HG02763 (cell line): ENCODE measurements at regions not wholly inside any gene's neighbourhood (a gene's known extent, or its start where the extent isn't known, plus 50 kb on each side); places are given as distances from the start of the nearest gene placed in this dataset.
"Not testable (repeated sequence)": the region's sequence is repeated elsewhere in the genome, so short reads cannot be mapped to it uniquely, and the experiment has no call there.

Experiments used
- ATAC-seq: cut with Tn5 transposase; IDR thresholded peaks from one replicate; pipeline ENCODE4 v1.9.1; 2021; ENCODE audit warnings: mild to moderate bottlenecking, moderate library complexity; ENCODE audit not compliant: unreplicated experiment

GRCh38 chr3:5899014-5899761, 711.7 kb downstream of the EDEM1 start:
- no peak for ATAC-seq

DNA sequence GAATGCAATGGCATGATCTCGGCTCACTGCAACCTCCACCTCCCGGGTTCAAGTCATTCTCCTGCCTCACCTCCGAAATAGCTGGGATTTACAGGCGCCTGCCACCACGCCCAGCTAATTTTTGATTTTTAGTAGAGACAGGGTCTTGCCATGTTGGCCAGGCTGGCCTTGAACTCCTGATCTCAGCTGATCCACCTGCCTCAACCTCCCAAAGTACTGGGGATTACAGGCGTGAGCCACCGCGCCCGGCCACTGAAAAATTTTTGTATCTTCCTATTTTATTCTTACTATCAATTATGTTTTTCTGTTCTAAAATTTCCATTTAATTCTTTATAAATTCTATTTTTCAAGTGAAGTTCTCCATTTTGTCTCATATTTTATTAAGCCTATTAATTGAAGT, 730.4 kb downstream of the EDEM1 start:
- no peak for ATAC-seq

DNA sequence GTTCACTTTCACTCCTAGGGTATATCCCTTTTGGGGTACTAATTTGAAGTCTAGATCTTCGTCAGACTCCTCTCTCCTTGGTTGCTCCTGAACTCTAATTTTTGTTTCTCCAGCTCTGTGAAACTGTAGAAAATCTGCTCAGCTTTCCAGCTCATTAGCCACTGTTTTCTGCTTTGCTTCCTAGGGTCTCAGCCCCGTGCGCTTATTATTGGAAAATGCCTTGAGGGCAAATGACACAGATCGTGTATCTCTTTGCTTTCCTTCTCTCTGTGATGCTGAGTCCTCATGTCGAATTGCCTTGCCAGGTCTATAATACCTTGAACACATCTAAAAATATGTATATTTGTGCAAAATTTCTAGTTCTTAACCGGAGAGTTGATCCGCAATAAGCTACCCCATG, 731.1 kb downstream of the EDEM1 start:
- ATAC-seq = no peak

- ATAC-seq = no peak
Observed at GRCh38 chr3:5929027-5929426, 741.5 kb downstream of the EDEM1 start.

DNA sequence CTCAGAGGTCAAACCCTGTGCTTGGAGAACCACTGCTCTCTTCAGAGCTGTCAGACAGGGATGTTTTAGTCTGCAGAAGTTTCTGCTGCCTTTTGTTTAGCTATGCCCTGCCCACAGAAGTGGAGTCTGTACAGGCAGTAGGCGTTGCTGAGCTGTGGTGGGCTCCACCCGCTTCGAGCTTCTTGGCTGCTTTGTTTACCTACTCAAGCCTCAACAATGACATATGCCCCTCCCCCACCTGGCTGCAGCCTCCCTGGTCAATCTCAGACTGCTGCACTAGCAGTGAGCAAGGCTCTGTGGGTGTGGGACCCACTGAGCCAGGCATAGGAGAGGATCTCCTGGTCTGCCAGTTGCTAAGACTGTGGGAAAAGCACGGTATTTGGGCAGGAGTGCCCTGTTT, 756.6 kb downstream of the EDEM1 start:
- not testable (repeated sequence) for ATAC-seq

DNA sequence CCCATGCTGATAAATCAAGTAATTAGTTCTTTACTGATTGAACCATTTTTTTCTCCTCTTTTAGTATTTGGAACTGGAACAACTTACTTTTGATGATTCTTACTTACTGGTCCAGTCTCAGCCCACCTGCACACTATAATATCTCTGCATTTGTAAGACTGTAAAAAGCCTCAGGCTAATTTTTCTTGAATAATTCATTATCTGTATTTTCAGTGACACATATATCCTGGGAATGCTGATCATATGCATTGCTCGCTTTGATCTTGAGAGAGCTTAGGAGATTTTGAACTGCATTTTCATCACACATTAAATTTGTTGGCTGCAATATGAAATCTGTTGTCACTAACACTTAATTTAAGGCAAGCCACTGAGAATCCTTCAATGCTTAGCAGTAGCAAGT, 760.6 kb downstream of the EDEM1 start:
- no peak for ATAC-seq

- no peak for ATAC-seq
Observed at GRCh38 chr3:5951026-5951425, 763.5 kb downstream of the EDEM1 start.

DNA sequence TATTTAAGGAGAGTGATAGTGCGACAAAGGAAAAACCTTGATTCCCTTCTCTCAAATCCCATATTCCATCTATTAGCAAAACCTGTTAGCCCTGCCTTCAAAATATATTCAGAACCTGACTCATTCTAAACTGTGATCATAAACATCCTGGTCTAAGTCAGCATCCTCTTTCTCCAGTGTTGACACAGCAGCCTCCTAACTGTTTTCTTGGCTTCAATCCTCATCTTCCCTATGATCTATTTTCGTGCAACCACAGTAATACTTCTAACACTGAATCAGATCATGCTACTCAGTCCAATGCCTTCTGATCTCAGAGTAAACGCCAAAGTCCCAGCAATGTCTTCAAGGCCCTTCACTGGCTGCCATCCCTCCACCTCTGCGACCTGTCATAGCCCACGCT, 785.1 kb downstream of the EDEM1 start:
- no peak for ATAC-seq

GRCh38 chr3:5974630-5975322, 787.3 kb downstream of the EDEM1 start:
- no peak for ATAC-seq

DNA sequence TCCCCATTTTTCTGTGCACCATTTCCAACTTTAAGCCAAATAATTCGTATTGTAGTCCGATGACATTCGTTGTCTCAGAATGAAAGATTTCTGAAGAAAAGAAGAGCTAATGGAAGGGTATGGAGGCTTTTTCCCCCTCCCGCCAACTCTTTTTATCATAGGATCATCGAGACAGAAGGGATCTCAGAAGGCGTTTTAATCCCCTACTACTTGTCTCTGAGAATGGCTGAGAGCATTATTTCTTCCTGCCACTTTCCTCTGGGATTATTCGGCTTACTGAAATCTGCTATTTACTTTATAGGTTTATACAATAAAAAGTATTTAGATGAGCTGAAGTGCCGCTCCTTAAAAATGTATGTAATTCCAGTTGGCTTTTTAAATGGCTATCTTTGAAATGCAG, 789.8 kb downstream of the EDEM1 start:
- ATAC-seq = no peak

DNA sequence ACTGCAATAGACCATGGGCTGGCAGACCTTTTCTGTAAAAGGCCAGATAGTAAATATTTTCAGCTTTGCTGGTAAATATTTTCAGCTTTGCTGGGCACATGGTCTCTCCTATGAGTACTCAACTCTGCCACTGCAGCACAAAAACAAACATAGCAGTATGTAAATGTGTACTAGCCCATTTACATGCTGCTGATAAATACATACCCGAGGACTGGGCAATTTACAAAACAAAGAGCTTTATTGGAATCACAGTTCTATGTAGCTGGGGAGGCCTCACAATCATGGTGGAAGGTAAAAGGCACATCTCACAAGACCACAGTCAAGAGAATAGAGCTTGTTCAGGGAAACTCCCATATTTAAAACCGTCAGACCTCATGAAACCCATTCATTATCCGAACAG, 793.0 kb downstream of the EDEM1 start:
- ATAC-seq = no peak

- no peak for ATAC-seq
Observed at GRCh38 chr3:5994651-5995050, 807.1 kb downstream of the EDEM1 start.

- ATAC-seq = no peak
Observed at GRCh38 chr3:6018456-6018855, 830.9 kb downstream of the EDEM1 start.

DNA sequence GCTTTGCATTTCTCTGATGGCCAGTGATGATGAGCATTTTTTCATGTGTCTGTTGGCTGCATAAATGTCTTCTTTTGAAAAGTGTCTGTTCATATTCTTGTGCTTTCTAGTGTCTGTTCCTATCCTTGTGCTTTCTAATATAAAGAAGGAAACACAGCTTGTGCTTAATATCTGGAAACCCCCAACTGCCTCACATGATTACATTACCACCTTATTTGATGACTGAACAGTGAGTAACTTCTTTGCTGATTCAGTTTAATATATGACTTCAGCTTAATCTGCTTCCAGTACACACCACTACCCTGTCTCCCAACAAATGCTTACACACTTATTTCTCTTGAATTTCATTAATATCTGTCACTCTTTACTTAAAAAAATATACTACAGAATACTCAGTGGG, 835.1 kb downstream of the EDEM1 start:
- no peak for ATAC-seq

DNA sequence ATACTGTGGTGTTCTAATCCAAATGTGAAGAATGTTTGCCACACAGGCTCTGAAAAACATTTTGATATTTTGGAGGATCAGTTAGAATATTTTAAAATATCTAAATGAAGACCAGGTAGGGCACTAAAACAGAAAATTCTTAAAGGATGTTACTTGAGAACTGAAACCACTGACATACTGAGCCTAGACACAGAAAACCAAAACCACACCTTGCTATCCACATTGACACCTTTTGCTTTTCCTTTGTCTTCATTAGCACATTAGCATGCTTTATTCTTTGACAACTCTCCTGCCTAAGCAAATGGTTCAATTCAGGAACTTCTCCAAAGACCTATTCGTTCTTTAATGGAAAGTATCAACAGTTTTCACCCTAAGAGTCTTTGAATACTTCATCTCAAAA, 835.9 kb upstream of the GRM7 start:
- no peak for ATAC-seq

DNA sequence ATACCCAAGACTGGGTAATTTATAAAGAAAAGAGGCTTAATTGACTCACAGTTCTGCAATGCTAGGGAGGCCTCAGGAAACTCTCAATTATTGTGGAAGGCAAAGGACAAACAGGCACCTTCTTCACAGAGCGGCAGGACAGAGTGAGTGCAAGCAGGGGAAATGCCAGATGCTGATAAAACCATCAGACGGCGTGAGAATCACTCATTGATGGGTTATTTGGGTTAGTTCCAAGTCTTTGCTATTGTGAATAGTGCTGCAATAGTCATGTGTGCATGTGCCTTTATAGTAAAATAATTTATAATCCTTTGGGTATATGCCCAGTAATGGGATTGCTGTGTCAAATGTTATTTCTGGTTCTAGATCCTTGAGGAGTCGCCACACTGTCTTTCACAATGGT, 830.3 kb upstream of the GRM7 start:
- not testable (repeated sequence) for ATAC-seq

GRCh38 chr3:6035626-6036025, 825.3 kb upstream of the GRM7 start:
- no peak for ATAC-seq

DNA sequence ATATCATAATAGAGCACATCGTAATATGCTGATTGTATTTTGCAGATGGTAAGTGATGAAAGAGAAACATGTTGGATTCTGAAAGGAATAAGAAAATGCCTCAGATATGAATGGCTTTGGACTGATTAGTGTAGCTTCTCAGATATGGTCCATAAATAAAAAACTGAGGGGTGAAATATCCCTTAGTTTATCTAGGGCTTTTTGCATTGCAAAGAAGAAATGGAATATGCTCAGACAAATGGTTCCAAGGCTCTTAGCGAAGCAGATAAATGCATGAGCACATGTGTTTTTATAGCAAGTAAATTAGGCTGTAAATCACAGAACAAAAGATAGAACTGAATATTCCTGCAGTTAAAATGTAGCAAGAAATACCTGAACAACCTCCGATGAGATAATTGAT, 820.9 kb upstream of the GRM7 start:
- ATAC-seq = no peak

DNA sequence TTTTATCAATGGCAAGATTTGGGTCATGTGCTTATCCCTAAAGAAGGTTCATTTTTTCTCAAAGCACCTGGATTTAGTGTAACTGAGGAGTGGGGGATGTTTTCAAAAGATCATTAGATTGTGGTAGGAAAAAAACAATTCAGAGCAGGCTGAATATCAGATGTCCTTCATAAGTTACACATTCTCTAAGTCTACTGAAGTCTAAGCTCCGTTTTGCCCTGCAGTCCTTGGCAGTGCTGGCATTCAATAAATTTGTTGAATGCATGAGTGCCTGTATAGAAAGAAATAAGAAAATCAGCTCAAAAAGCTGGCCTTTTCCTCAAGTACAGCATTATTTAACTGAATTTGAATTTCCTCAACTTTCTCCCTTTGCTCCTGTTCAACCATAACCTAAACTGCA, 819.0 kb upstream of the GRM7 start:
- no peak for ATAC-seq

- no peak for ATAC-seq
Observed at GRCh38 chr3:6047016-6047415, 813.9 kb upstream of the GRM7 start.

DNA sequence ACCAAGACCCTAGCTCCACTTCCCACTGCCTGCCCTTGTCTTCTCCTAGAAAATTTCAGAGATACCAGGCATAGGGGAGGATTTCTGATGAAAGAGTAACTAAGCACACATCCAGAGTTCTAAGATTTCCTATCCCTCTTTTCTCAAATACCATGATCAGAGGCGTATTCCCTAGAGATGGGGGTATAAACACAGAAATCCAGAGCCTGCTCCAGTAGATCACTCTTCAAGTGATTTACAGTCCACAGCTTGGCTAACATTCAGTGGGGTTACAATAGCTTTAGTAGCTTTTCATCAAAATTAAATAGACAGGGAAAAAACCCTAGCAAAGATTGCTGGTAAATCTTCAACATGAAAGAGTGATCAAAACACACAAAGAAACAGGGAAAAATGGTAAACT, 800.7 kb upstream of the GRM7 start:
- no peak for ATAC-seq

DNA sequence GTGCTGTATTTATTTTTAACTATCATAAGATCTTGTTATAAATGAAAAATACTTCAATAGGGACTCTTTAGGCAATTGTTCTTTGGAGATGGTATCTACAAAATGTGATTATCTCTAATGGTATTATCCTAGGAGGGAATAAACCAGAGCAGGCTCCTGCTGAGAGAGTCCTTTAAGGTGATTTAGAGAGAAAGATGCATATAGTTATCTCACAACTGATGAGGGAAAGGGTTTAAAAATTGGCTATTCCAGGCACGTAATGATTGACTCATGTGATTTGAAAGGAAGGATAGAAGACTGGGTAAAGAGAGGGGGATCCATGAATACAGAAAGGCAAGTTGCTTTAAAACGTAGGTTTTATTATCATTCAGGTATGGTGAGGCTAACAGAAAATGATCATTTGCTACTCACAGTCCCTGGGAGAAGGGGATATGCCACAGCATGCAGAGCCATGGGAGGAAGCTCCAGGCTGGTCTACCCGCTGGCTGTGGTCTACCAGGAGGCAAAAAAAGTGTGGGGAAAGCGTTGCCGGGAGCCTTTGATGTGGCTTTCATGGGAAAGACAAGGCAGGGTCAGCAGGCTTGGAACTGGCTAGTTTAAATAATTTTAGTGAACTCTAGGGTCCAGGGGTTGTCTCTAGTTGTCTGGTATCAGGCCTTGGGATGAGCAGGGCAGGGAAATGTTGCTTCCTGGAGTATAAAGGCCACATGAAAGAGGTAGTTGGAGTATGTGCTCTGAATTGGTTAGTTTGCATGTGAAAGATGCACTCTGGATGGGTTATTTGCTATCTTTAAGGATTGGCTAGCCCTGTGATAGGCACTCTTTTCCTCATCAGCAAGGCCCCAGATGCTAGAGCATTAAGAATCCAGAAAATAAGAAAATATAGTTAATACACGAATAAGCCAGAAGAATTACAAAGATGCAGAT, 798.4 kb upstream of the GRM7 start:
- no peak for ATAC-seq
